ENCODE measurements at regions not wholly inside any gene's neighbourhood (a gene's known extent, or its start where the extent isn't known, plus 50 kb on each side); places are given as distances from the start of the nearest gene placed in this dataset.

- Histone ChIP-seq H2BK15ac (ENCODE audit: low read depth, low read length) (no peak overlapping the region), H3K79me1 (ENCODE audit: insufficient read depth, low read depth, low read length, poor library complexity, severe bottlenecking) (no peaks in the 10 kb centered on the region), H2BK5ac (ENCODE audit: insufficient read length, low read length) (no peak overlapping the region), H3K18ac (ENCODE audit: insufficient read length, low read depth, low read length) (no peak overlapping the region), H2BK12ac (ENCODE audit: insufficient read length, low read depth, low read length) (no peak overlapping the region), H4K20me1 (ENCODE audit: control insufficient read depth, insufficient read depth, insufficient read length) (no peaks in the 10 kb centered on the region), H3K4me2 (ENCODE audit: insufficient read depth, insufficient read length, low read length) (no peak overlapping the region), H2AFZ (ENCODE audit: low read length) (no peak overlapping the region), H2BK20ac (ENCODE audit: low read depth, low read length, poor library complexity, severe bottlenecking) (no peak overlapping the region), H3K9ac (ENCODE audit: extremely low read depth, insufficient read length, low read length) (no peak overlapping the region), H3K14ac (ENCODE audit: insufficient read depth, low read length) (no peak overlapping the region), H2BK120ac (ENCODE audit: low read depth, low read length, poor library complexity, severe bottlenecking) (no peak overlapping the region), H3K23ac (ENCODE audit: insufficient read length, low read depth, low read length) (no peak overlapping the region), H3K56ac (ENCODE audit: insufficient read length, low read depth, low read length) (no peak overlapping the region), H3K79me2 (ENCODE audit: insufficient read depth, low read length) (no peaks in the 10 kb centered on the region), H3K23me2 (ENCODE audit: insufficient read length, low read depth, low read length, poor library complexity, severe bottlenecking) (no peaks in the 10 kb centered on the region), H2AK5ac (ENCODE audit: insufficient read length, low read length) (no peak overlapping the region), H3T11ph (ENCODE audit: low read length) (no peak overlapping the region), H4K5ac (ENCODE audit: insufficient read length, low read depth, low read length) (no peak overlapping the region), H3K4ac (ENCODE audit: low read depth, low read length) (no peak overlapping the region), H3K27me3 (ENCODE audit: insufficient read depth, low read length) (no peaks in the 10 kb centered on the region), H3K9me3 (ENCODE audit: control insufficient read depth, low read depth, low read length) (no peaks in the 10 kb centered on the region), H4K91ac (ENCODE audit: insufficient read length, low read depth, low read length) (no peak overlapping the region), H4K8ac (replicated peaks; ENCODE audit: insufficient read length, low read depth, low read length) (no peak overlapping the region), H3K27ac (ENCODE audit: insufficient read length, low read depth, low read length) (no peak overlapping the region), H3K4me1 (ENCODE audit: insufficient read depth, low read length) (peaks cover 4% of the 10 kb centered on the region)
- TF ChIP-seq CTCF (conservative IDR thresholded peaks at IDR 0.05): no peak
- DNase-seq: no peak
- H3K36me3 Mint-ChIP-seq (ENCODE audit: insufficient read depth in 1 of 3, low read depth in 3 of 3): peaks cover 0 to 3% (median 0%) of the 10 kb centered on the region in 3 experiments; a peak in 2 of 7 replicates
- H3K9me3 Mint-ChIP-seq: peaks cover 0 to 4% of the 10 kb centered on the region in 2 experiments; a peak in 2 of 5 replicates
- H3K27me3 Mint-ChIP-seq (ENCODE audit: low read depth): peaks cover 21% of the 10 kb centered on the region
- peaks cover 31 to 34% of the 10 kb centered on the region in 2 experiments for H3K4me1 Mint-ChIP-seq
- no peak overlapping the region; a peak in 1 of 7 replicates for H3K27ac Mint-ChIP-seq
- no peak overlapping the region for H3K4me3 Mint-ChIP-seq
- WGBS (ENCODE audit: extremely low coverage, insufficient read length, low lambda C conversion rate): no CpG with 5 or more reads among the region's 2 CpGs
Observed at GRCh38 chr1:37233606-37234005, 199.3 kb upstream of the GRIK3 start.

All from H9 (cell line).